Activated CD4-positive, alpha-beta T cell treated with anti-CD3 and anti-CD28 coated beads, Interleukin-2, amount 50 U/mL, for 48 hours (primary cell): ENCODE measurements at regions not wholly inside any gene's neighbourhood (a gene's known extent, or its start where the extent isn't known, plus 50 kb on each side); places are given as distances from the start of the nearest gene placed in this dataset.

Experiments
- DNase-seq, 2 experiments: peaks; one replicate each; pipeline ENCODE4 v3.0.0-alpha.2; 2020

DNA sequence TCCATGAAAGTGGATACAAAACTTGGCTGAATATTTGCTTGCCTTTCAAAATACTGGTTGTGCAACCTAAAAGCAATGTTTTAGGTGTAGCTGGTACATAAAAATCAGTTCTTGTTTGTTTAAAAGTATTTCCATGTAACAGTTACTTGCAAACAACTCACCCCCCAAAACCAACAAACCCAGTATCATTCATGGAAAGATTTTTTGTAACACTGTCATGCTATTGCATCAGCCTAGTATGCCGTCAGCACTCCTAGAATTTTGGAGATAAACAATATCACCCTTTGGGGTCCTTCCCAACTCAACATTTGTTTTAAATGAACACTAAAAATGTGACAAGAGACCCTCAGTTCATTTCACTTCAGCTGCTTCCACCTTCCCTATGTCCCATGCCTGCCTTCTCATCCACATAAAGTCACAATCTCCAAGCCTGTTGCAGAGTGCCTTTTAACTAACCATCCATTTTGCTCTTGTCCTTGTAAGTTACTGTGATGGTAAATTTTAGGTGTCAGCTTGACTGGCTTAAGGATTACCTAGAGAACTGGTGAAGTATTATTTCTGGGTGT is 425.3 kb downstream of the DUSP10 start:
- DNase-seq = no peak

DNA sequence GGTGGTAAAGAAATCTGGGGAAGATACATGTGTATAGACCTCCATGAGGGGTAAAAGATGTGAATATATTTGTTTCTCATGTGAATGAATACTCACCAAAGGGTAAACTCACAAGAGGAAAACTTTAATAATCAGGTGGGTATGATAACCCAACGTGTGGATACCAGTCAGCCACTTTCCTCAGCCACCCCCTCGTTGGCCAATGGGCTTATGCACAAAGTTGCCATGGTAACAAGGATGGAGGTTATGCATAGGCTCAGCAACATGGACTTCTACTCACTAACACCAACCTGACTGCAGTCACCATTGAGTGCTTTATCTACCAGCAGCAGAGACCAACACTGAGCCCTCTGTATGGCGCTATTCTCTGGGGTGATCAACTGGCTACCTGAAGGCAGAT is 424.4 kb downstream of the DUSP10 start:
- no peak for DNase-seq

DNA sequence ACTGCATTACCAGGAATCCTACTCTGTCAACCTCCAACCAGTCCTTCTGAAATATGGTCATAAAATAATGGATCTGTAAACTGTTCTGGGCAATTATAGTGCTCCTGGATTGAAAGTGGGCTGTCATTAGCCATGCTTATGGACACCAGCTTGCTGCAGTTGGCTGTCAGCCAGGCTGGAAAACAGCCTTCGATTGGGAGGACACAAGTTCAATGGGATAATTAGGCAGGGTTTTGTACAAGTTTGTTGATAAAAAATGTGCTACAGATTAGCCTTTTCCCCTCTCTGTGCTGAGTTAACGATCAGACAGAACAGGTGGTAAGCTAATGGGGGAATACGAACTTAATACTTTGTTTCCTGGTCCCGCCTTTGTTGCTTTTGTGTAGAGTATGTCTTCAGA is 413.9 kb downstream of the DUSP10 start:
- DNase-seq = no peak

DNA sequence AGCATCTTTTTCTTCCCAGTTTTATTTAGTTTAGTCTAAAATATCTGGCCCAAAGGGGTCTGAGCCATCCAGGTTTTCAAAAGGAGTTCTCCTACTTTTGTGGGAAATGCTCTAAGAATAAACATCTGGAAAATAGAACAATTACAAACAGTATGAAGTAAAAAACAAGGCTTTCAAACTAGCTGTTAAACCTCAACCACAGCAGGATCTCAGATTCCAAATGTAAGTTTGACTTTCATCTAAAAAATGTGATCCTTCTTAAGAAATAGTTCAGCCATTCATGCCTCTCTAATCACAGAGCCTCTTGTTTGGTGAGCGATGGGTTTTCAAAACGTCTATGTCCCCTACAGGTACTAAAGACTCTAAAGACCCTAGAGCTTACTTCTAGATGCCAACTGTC is 413.5 kb downstream of the DUSP10 start:
- DNase-seq = no peak

DNA sequence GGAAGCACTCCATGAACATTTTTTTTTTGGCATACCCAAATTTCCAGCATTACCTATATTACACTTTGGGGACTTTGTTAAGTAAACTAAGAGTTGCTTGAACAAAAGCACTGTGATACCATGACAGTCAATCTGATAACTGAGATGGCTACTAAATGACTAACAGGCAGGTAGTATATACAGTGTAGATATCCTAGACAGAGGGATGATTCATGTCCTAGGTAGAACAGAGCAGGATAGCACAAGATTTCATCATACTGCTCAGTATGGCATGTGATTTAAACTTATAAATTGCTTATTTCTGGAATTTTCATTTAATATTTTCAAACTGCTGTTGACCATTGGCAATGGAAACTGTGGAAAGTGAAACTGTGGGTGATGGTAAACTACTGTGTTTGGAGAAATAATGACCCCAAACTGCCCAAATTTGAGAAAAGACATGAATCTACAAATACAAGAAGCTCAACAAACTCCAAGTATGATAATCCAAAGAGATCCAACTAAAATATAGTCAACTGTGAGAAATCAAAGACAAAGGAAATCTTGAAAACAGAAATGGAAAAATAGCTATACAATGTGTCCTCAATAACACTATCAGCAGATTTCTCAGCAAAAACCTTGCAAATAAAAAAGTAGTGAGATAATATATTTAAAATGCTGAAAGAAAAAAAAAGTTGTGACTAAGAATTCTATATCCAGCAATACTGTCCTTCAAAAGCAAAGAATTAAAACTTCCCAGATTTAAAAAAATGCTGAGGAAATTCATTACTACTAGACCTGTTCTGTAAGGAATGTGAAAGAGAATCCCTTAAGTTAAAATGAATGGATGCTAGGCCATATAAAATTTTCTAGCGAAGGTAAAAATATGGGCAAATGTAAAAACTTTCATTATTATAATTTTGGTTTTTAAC is 410.4 kb downstream of the DUSP10 start:
- DNase-seq = no peak

DNA sequence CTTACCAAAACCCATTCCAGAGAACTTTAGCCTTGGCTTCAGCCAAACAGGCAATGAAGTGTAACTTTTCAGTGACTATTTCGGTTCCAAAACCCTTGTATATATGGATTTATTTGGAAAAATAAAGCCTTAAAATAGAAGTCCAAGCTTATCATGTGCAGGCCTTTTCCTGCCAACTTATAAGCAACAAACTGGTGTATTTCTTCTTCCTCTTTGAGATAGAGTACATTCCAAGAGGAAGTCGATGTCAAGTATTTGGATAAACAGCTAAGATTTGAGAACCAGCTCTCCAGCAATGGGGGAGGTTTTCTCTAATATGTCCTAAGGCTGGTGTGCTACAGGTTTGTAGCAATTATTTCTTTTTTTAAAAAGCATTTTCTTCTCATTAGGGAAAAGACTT is 407.8 kb downstream of the DUSP10 start:
- DNase-seq = no peak

DNA sequence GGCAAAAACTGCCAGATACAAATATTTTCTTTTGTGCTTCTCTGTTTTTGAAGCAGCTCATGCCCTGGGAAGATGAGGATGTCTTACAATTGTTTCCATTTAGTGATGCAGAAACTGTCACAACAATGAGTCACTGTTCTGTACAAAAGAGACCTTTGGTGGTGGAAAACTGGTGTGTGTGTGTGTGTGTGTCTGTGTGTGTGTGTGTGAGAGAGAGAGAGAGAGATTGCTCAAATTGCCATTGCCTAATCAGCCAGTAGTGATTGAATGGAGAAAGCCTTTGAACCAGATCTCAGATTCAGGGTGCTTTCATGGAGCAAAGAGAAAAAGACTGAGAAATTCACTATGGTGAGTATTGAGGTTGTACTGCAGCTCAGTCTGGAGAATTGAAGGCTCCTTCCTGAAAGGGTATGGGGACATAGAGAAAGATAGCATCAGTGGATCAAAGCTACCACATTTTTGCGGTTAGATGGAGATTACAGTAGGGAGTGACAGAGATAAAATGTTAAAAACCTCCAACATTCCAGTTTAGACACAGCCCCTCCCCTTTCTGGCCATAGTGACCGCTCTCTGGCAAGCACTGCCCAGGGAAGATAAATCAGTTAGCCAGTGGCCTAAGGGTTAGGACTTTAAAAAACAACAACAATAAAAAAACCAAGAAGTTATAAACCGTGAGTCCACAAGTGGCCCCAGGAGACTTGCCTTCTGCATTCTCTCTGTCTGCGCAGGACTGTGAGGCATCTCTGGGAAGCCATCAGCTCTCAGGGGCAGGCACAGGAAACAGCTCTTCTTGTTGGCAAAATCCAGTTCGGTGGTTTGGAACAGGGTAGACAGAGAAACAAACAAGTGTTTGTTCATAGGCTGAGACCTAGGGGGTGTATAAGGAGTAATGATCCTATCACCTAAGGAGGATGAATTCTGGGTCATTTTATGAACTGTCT is 406.5 kb downstream of the DUSP10 start:
- DNase-seq = no peak

DNA sequence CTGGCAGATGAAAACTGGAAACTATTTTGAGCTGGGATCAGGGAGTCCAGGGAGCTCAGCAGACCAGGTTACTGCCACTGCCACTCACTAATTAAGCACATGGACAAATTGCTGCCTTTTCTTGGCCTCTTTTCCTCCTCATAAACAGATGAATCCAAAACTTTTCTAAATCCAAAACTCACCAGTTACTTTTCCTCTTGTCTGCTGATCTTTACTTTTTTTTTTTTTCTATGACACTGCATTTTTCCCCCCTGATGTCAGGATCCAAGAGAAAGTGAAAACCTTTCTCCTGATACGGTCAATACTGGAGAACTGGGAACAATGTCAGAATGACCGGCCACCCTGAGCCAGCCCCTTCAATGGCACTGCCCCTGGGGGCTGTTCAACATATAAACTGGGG is 405.8 kb downstream of the DUSP10 start:
- DNase-seq = no peak

DNA sequence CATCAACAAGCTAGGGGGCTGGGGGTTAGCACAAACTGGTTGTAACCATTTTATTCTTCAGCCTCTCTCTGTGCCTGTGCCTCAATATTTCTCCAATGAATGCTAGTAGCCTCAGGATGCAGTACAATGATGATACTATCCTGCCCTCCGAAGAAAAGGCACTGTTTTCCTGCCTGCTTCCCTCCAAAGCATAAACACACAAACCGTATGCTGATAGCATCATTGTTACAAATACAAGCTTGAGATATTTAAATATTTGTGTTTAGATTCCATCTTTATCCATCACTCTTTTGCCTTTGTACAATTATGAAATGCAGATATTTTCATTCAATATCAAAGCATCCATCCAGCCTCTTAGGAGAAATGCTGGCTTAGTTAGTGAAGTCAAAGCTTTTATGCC is 404.8 kb downstream of the DUSP10 start:
- DNase-seq = no peak

DNA sequence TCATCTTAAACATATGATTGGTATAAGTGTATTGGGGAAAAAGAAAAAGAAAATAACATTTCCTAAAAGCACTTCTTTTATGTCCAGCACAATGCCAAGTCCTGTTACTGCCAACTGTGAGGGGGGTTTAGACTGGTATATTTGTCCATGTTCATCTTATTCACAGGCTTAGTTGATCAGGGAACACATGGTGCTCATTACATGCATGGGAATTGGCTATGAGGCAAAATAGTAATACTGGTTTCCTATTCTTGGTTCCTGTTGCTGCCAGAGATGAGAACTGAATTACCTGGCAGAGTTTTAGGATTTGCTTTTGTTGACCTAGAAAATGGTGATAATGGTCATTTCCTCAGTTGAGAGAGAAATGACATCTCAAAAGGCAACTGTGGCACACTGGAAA is 398.8 kb downstream of the DUSP10 start:
- no peak for DNase-seq

DNA sequence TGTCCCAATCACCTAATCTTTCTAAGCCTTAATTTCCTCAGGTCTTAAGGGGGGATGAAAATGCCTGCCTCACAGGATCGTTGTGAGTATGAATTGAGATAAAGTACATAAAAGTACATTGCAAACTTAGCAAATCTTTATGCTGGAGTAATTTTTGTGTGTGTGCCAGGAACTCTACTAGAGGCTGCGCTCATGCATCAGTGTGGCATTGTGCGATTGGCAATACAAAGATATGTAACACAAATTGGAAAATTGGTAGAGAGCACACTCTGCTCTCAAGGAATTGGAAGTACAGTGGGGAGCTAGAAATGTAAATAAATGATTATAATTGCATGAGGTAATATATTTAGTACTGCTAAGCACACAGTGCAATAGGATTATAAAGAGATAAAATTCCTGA is 398.3 kb downstream of the DUSP10 start:
- DNase-seq = no peak

DNA sequence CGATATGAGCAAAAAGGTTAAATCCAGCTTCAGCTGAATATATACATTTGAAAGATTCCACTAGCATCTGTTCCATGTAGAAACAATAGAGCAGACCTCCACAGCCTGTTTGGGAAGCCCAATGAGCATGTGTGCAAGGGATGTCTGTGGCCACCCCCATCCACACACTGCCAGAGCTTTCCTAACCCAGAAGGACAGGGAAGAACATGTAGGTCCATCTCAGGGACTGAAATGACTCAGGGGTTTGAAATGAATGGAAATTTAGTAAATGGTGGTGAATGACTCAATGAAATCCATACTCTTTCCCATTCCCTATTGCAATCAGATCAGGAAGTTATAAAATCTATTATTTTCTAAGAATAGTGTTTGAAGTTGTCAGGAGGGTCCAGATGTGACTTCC is 397.2 kb downstream of the DUSP10 start:
- no peak for DNase-seq

DNA sequence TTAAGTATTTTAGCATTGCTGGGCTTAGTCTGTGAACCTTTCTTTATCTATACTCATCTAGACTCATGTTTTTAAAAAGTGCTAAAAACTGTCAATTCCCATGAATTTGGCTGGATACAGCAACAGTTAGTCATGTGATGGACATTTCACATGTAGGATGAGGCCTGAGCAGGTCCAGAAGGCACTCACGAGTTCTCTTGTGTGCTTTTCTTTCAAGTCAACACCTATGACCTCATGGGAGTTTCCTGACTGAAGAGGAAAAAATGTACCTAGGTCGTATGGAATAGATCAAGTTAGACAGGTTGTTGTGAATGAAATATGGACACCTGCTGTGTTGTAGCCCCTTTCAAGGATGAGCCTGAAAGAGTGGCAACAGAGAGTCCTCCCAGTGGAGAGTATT is 394.2 kb downstream of the DUSP10 start:
- no peak for DNase-seq

DNA sequence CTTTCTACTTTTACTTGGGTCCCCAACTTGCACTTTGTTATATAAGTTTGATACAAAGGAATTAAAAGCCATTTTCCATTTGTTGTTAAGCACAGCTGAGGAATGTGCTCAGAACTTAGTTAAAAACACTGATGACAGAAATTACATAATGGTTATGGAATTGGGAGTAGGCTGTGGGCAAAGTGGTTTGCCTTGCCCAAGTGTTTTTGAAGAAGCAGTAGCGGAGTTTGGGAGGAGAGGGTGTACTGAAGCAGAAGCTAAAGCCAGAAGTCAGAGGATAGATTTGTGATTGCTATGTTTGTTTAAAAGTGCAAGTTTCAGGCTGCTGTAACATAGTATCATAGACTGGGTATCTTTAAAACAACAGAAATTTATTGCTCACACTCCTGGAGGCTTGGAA is 391.8 kb downstream of the DUSP10 start:
- no peak for DNase-seq

DNA sequence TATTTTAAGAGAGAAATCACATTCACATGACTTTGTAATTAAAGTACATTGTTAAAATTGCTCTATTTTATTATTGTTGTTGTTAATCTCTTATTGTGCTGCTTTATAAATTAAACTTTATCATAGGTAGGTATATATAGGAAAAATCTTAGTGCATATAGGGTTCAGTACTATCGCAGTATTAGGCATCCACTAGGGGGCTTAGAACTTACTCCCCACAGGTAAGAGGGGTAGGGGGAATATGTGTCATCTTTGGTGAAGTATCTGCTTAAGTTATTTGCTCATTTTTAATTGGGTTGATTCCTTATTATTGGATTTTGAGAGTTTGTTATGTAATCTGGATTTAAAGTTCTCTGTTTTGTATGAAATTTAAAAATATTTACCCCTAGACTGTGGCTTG is 385.2 kb downstream of the DUSP10 start:
- no peak for DNase-seq

DNA sequence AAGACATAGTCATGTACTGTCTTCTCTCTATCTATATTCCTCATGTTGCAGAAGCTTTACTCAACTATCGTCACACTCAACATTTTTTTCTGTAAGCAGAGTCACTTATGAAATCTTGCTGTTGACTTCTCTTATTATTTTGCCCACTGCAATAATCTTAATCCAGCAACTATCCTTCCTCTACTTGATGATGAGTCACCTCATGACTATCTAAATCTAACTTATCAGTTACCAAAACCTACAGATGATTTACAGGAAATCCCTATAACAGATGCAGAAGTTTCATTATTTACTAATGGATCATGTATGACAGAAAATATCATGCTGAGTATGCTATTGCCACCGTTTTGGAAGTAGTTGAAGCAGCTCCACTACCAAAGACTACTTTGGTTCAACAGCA is 378.9 kb downstream of the DUSP10 start:
- no peak for DNase-seq

DNA sequence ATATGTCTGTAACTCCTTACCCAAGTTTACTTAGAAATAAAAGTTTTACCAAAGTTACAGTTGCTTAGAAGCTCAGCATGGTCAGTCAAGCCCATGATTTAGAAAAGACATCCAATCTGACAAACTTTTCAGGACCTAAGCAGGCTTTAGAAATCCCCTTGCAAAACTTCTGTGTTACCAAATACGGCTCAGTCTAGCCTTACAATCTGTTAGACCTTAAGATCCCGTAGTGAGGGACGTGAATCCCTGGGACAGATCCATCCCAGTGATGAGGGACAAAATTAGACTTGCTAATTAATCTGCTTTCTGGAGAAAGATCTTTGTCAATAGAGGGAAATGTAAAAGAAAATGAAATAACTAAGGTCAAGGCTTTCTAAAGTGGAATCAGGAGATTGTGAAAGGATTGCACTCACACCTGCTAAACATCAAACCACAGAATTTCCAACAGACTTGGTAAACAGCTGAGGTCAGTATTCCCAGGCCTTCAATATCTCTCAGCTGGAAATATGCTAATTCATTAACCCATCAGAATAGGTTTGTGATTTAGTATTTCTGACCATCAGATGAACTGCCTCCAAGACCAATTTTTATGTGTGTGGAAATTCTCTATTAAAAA is 375.3 kb downstream of the DUSP10 start:
- no peak for DNase-seq

DNA sequence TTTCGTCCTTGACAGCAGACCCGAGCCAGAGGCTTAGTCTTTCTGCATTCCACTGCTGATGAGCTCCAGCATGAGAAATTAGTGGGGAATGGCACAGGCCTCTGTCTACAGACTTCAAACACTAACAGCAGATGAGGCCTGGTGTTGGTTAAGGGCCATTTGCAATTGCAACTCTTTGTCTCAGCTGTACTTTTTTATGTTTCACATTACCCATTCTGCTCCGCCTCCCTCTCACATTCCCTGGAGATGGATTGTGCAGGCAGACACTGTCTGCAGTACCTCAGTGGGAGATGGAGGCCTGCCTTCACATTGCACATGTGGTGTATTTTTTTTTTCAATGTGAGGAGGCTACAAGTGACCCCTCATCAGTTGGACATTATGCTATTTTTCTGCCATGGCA is 370.2 kb downstream of the DUSP10 start:
- DNase-seq = no peak

DNA sequence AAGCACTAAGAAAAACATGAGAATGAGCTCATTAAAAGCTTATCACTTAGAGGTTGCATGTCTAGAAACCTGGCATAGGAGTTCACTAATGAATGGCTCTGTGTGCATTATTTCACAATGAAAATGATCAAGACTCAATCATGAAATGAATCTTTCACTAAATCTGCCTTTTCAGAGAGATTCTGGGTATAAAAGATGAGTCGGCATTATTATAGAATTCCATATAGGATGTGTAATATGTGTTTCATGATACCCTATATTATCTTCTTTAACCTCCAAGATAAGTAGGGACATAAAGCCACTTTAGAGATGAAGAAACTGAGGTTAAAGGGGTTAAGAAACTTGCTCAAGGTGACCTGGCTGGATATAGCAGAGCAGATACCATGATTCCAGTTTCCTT is 368.1 kb downstream of the DUSP10 start:
- no peak for DNase-seq

DNA sequence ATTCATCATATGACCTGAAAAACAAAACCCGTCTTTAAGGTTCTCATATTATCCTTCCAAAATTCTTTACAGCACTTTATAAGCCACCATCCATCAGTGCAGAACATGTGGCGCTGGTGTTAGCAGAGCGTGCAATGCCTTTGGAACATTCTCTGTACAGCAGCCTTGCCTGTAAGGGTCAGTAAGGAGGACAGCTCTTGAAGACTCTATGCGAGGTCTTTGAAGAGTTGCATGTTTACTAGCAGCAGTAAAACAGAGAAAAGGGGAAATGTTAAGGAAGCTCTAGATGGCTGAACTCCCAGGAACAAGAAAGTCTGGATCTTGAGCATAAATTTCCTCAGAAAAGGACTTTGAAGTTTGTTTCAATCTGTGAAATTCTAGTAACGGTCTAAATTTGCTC is 365.6 kb downstream of the DUSP10 start:
- DNase-seq = no peak

DNA sequence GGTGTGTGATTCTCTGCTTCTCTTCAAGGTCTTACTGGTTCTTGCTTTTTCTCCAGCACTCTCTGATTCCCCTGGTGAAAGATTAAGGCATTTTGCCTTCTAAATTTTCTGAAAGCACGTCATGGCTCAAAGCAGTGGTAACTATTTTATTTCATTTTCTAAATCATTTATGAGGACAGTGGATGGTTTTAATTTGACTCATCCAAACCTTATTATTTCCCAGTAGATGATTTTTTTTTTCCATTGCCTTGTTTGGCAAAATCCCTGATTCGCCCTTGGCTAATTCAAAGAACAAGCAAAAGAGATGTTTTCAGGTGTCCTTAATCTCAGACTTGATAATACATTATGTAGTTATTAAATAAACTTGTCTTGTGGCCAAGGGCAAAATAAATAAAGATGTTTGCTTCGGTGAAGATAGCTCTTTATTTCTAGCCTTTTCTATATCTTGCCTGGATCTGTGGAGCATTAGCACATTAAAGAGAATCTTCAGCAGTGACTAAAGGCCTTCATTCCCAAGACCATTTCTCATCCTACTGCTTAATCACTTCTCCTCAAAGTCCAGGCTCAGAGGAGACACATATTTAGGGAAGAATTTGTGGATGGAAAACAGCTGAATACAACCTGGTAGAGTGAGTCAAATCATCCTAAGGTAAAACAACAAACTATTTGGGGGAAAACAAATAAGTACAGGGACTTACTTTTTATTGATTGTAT is 359.8 kb downstream of the DUSP10 start:
- no peak for DNase-seq

DNA sequence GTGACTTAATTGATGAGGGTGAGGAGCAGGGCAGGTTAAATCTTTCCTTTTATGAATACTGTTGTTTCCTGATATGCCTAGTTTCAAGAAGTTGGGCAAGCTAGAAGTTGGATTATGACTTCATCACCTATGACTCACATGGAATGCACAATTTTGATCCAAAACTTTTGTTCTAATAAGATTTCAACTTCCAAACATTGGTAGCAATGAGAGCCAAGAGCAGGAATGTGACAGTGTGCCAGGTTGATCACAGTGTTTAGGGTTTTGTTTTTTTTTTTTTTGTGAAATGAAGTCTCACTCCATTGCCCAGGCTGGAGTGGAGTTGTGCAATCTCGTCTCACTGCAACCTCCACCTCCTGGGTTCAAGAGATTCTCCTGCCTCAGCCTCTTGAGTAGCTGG is 349.4 kb downstream of the DUSP10 start:
- no peak for DNase-seq
